Upper lobe of left lung (tissue), 6 donors: ENCODE measurements at regions not wholly inside any gene's neighbourhood (a gene's known extent, or its start where the extent isn't known, plus 50 kb on each side); places are given as distances from the start of the nearest gene placed in this dataset.

Experiments
- ATAC-seq, 2 donors: fragments of 200-7000 bp; cut with Tn5 transposase; one replicate each; pipeline ENCODE4 v1.9.1; 2022; ENCODE audit warnings: mild to moderate bottlenecking in 2 of 2, moderate library complexity in 2 of 2; ENCODE audit not compliant: low FRiP score in 2 of 2
- DNase-seq, 2 donors: peaks; one replicate each; pipeline ENCODE4 v3.0.0-alpha.2; 2019 to 2020
- H3K27ac ChIP-seq, 4 donors: fragments of 200-600 bp; sonication (generic); one replicate each; pipeline ENCODE4 v1.5.1; 2016 to 2019
- H3K27me3 ChIP-seq, 4 donors: fragments of 200-600 bp; sonication (generic); one replicate each; pipeline ENCODE4 v1.5.1; 2017 to 2019
- H3K36me3 ChIP-seq, 4 donors: fragments of 200-600 bp; sonication (generic); one replicate each; pipeline ENCODE4 v1.5.1; 2016 to 2019
- H3K4me1 ChIP-seq, 4 donors: fragments of 200-600 bp; sonication (generic); one replicate each; pipeline ENCODE4 v1.5.1; 2018 to 2019
- H3K4me3 ChIP-seq, 4 donors: fragments of 200-600 bp; sonication (generic); one replicate each; pipeline ENCODE4 v1.5.1; 2017 to 2019; ENCODE audit warnings: mild to moderate bottlenecking in 2 of 4, moderate library complexity in 1 of 4
- H3K9me3 ChIP-seq, 4 donors: fragments of 200-600 bp; sonication (generic); one replicate each; pipeline ENCODE4 v1.5.1; 2018 to 2019
- CTCF ChIP-seq, 6 experiments: fragments of 450-650 bp in 4 of 6; fragments of 200-600 bp in 2 of 6; sonication (generic) in 2 of 6; IDR thresholded peaks; one replicate each; pipeline ENCODE4 v1.5.1; 2016 to 2019; ENCODE audit warnings: antibody characterized with exemption in 6 of 6
- EP300 ChIP-seq, 4 donors: sonication (generic); formaldehyde crosslinking; IDR thresholded peaks; one replicate each; pipeline ENCODE4 v1.5.1; 2017; ENCODE audit warnings: antibody characterized with exemption in 4 of 4, control low read depth in 2 of 4
- POLR2A ChIP-seq, 4 donors: fragments of 450-650 bp; IDR thresholded peaks; one replicate each; pipeline ENCODE4 v1.5.1; 2016 to 2017; ENCODE audit warnings: antibody characterized with exemption in 4 of 4, mild to moderate bottlenecking in 2 of 4
- POLR2AphosphoS5 ChIP-seq, 2 donors: sonication (generic); formaldehyde crosslinking; IDR thresholded peaks; one replicate each; pipeline ENCODE4 v1.5.1; 2017; ENCODE audit warnings: antibody characterized with exemption in 2 of 2
- WGBS, 2 donors: methylation state at CpG; one replicate each; pipeline ENCODE4 v1.1.5; 2017 to 2018; 5-methylcytosine and 5-hydroxymethylcytosine counted together
- donor health status: DM: no; HTN: no; CAD: no; lungs with moderate emphysema.
- donor health status: DM: no; HTN: yes; CAD: no; lungs with severe emphysema.

- WGBS, 2 donors = 94 to 100% methylated on average over 1 of the region's 1 CpG
- peak; percentile 86 to 96 for ATAC-seq
- H3K4me1 ChIP-seq = peaks cover 0 to 4% (median 0%) of the 10 kb centered on the region in 4 donors
Measured at GRCh38 chr10:127797339-127797738, 60.4 kb downstream of the FOXI2 start.

GRCh38 chr10:127798111-127798510 lies 61.1 kb downstream of the FOXI2 start:
- Histone ChIP-seq H3K4me3 (no peak overlapping the region), H3K4me1 (peaks cover 0 to 4% (median 0%) of the 10 kb centered on the region in 4 donors), H3K27ac (no peak overlapping the region), H3K36me3 (no peaks in the 10 kb centered on the region), H3K27me3 (no peaks in the 10 kb centered on the region), H3K9me3 (no peaks in the 10 kb centered on the region)
- ATAC-seq (no peak), DNase-seq (no peak)
- WGBS, 2 donors = 3 to 16% methylated on average over 6 of the region's 6 CpGs
- no peak for TF ChIP-seq POLR2AphosphoS5 (IDR thresholded peaks at IDR 0.05)
- TF ChIP-seq EP300 (IDR thresholded peaks at IDR 0.05) = no peak
- TF ChIP-seq CTCF (IDR thresholded peaks at IDR 0.05) = no peak
- no peak for TF ChIP-seq POLR2A (IDR thresholded peaks at IDR 0.05)

More at GRCh38 chr10:127797339-127797738, 60.4 kb downstream of the FOXI2 start:
- Histone ChIP-seq H3K27ac (no peak overlapping the region), H3K9me3 (no peaks in the 10 kb centered on the region), H3K36me3 (no peaks in the 10 kb centered on the region), H3K4me3 (no peak overlapping the region), H3K27me3 (no peaks in the 10 kb centered on the region)
- DNase-seq = no peak
- no peak for TF ChIP-seq POLR2A (IDR thresholded peaks at IDR 0.05)
- no peak for TF ChIP-seq EP300 (IDR thresholded peaks at IDR 0.05)
- TF ChIP-seq POLR2AphosphoS5 (IDR thresholded peaks at IDR 0.05) = no peak
- TF ChIP-seq CTCF (IDR thresholded peaks at IDR 0.05) = no peak

GRCh38 chr10:127801302-127801701 lies 64.3 kb downstream of the FOXI2 start:
- H3K4me3 ChIP-seq = no peak overlapping the region
- 85 to 86% methylated on average over 3 of the region's 3 CpGs for WGBS, 2 donors
- DNase-seq = no peak

GRCh38 chr10:127802531-127803095 lies 65.6 kb downstream of the FOXI2 start:
- ATAC-seq = no peak

More at GRCh38 chr10:127801302-127801701, 64.3 kb downstream of the FOXI2 start:
- H3K27ac ChIP-seq = no peak overlapping the region
- no peak for ATAC-seq
- H3K9me3 ChIP-seq = no peaks in the 10 kb centered on the region
- H3K27me3 ChIP-seq = no peaks in the 10 kb centered on the region
- H3K36me3 ChIP-seq = no peaks in the 10 kb centered on the region
- H3K4me1 ChIP-seq = peaks cover 0 to 4% (median 0%) of the 10 kb centered on the region in 4 donors
- TF ChIP-seq POLR2AphosphoS5 (IDR thresholded peaks at IDR 0.05) = no peak
- no peak for TF ChIP-seq EP300 (IDR thresholded peaks at IDR 0.05)
- TF ChIP-seq POLR2A (IDR thresholded peaks at IDR 0.05) = no peak
- TF ChIP-seq CTCF (IDR thresholded peaks at IDR 0.05) = no peak

More at GRCh38 chr10:127802531-127803095, 65.6 kb downstream of the FOXI2 start:
- Histone ChIP-seq H3K4me3 (no peak overlapping the region), H3K36me3 (no peaks in the 10 kb centered on the region), H3K27ac (no peak overlapping the region), H3K4me1 (peaks cover 0 to 4% (median 0%) of the 10 kb centered on the region in 4 donors), H3K9me3 (no peaks in the 10 kb centered on the region), H3K27me3 (no peaks in the 10 kb centered on the region)
- TF ChIP-seq CTCF (IDR thresholded peaks at IDR 0.05) (no peak), POLR2A (IDR thresholded peaks at IDR 0.05) (no peak), POLR2AphosphoS5 (IDR thresholded peaks at IDR 0.05) (no peak), EP300 (IDR thresholded peaks at IDR 0.05) (no peak)
- DNase-seq = no peak
- WGBS, 2 donors = 49 to 59% methylated on average over 6 of the region's 6 CpGs
